Muscle of arm (tissue), 1 donor: ENCODE measurements at regions not wholly inside any gene's neighbourhood (a gene's known extent, or its start where the extent isn't known, plus 50 kb on each side); places are given as distances from the start of the nearest gene placed in this dataset.

ENCODE experiments used
- DNase-seq: peaks from one replicate; pipeline ENCODE4 v3.0.0-alpha.2; 2013

DNA sequence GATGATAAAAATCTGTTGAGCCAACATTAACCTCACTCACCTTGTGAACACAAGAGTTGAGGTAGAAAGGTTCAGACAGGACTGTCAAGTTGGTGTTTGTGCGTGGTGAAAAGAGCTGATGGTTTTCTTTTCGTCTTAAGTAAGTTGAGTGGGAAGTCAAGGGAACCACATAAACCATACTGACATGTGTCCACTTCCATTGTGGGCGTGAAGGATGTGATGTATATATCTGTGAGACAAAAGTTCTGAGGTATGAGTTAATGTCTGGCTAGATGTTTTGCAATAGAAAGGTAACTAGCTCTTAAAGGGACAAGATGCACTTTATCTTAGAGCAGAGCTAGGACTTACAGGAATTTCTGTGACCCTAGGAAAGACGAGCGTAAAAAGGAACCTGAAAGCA, 1272.1 kb upstream of the ADGRB3 start:
- no peak for DNase-seq

- no peak for DNase-seq
Measured at GRCh38 chr6:67361264-67361663, 1273.8 kb upstream of the ADGRB3 start.

GRCh38 chr6:67358241-67358640, 1276.8 kb upstream of the ADGRB3 start:
- no peak for DNase-seq

DNA sequence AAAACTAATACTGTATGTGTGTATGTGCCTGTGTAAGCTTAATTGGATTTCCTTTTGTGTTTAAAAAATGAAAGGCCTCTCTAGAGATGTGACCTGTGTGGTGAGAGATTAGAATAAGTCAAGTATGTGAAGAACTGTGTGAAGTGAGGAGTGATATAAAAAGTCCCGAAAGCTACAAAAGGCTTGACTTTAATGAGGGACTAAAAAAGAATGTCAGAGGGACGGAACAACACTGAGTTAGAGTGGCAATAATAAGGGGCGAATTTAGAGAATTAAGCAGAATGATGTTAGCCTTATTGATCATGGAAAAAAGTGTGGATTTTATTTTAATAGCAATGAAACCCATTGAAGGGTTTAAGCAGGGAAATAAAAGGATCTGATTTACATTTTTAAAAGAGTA, 1281.2 kb upstream of the ADGRB3 start:
- DNase-seq = no peak

DNA sequence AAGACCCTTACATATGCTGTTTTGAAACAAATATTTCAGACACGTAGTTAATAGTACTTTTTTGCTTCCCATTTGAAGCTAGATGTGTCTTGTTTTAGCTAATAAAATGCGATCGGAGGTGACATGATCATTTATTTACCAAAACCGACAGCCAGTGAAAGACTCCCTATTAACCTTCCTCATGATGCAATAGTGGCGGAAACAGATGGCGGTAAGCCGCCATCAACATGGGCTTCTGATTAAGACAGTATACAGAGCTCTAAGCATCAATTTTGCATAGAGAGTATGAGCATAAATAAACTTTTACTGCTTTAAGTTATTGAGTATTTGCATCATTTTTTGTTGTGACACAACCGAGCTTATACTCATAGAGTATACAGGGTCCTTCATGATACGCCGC, 1282.4 kb upstream of the ADGRB3 start:
- DNase-seq = no peak

DNA sequence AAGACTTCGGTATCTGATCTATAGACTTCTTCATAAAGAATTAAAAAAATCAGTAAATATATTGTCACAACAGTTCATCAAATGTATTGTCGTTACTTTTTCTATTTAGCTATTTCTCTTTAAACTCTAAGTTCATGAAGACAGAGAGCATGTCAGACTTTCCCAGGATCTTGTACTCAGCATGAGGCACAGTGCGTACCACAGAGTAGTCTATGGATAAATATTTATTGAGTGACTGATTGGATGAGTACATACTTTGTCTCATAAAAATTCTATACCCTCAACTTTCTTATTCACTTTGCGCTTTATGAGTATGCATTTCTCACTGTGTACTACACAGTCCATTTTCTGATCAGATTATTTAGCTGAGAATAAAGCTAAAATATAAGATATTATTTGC, 1284.4 kb upstream of the ADGRB3 start:
- DNase-seq = no peak

- no peak for DNase-seq
Measured at GRCh38 chr6:67345946-67346345, 1289.1 kb upstream of the ADGRB3 start.

- DNase-seq = no peak
Measured at GRCh38 chr6:67336014-67336413, 1299.1 kb upstream of the ADGRB3 start.

DNA sequence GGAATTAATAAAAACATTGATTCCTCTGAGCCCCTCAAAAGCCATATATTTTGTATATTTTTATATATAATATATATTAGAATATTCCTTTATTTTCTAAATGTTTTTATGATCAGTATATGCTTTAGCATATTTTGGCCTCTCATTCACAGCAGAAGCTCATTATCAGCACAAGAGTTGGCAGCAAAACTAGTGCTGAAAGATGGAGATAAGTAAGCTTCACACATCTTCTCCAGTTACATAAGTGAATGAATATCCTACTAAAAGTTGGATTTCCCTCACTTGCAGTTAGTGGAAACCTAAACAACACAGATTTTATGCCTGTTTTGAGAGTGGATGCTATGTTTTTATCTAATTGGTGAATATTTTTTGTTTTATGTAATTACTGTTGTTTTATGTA, 1303.8 kb upstream of the ADGRB3 start:
- DNase-seq = peak; percentile 1

- no peak for DNase-seq
Measured at GRCh38 chr6:67328269-67328668, 1306.8 kb upstream of the ADGRB3 start.

DNA sequence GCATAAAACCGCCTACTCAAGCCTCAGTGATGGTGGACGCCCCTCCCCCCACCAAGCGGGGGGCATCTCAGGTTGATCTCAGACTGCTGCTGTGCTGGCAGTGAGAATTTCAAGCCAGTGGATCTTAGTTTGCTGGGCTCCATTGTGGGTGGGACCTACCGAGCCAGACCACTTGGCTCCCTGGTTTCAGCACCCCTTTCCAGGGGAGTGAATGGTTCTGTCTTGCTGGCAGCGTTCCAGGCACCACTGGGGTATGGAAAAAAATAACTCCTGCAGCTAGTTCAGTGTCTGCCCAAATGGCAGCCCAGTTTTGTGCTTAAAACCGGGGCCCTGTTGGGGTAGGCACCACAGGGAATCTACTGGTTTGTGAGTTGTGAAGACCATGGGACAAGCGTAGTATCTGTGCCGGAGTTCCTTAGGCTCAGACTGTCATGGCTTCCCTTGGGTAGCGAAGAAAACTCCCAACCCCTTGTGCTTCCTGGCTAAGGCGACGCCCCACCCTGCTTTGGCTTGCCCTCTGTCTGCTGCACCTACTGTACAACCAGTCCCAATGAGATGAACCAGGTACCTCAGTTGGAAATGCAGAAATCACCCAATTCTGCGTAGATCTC, 1334.5 kb upstream of the ADGRB3 start:
- DNase-seq = no peak

- DNase-seq = no peak
Measured at GRCh38 chr6:67292169-67292568, 1342.9 kb upstream of the ADGRB3 start.

DNA sequence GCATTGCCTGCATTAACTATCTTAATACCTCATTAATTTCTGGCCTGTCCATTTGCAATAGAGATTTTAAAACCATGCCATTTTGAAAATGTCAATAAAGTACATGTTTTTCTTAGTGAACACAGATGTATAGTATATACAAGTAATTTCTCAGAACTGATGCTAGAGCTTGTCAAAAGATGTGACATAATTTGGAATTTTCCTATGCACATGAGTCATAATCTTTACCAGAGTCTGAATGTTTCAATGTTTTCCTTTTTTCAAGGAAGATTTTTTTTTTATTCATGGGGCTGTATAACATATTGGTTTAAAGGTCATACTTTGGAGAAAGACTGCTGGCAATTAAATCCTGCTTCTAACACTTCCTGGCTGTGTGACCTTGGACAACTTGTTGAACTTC, 1347.5 kb upstream of the ADGRB3 start:
- DNase-seq = no peak

- DNase-seq = no peak
Measured at GRCh38 chr6:67285770-67286495, 1349.1 kb upstream of the ADGRB3 start.

- DNase-seq = no peak
Measured at GRCh38 chr6:67277312-67277711, 1357.8 kb upstream of the ADGRB3 start.

DNA sequence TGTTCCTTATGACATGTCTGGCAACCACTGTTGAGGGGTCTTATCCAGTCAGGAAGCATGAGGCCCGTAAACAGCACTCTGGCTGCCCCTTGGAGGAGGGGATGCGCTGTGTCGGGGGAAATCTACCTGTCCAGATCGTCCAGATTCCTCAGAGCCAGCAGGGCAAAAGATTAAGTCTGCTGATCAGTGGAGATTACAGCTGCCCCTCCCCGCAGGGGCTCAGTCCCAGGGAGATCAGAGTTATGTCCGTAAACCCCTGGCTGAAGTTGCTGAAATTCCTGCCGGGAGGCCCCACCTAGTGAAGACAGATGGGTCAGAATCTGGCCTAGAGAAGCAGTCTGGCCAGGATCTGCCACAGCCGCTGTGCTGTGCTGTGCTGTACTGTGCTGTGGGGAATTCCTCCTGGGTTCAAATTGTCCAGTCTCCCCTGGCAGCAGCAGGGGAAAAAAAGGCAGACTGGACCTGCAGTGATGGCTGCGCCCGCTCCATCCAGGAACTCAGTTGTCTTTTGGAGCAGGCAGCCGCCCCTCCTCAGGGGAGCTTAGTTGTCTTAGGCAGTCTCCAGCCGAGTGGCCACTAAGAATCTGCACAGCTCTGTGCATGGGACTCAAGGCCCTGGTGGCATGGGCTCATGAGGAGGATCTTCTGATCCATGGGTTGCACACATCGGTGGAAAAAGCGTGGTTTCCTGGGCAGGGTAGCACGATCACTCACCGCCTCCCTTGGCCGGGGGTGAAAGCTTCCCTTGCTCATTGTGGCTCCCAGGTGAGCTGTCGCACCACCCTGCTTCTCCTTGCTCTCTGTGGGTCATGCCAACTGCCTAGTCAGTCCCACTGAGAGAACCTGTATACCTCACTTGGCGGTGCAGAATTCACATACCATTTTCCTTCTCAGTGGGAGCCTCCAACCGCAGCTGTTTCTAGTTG, 1368.8 kb upstream of the ADGRB3 start:
- no peak for DNase-seq

GRCh38 chr6:67252663-67253062, 1382.4 kb upstream of the ADGRB3 start:
- no peak for DNase-seq

DNA sequence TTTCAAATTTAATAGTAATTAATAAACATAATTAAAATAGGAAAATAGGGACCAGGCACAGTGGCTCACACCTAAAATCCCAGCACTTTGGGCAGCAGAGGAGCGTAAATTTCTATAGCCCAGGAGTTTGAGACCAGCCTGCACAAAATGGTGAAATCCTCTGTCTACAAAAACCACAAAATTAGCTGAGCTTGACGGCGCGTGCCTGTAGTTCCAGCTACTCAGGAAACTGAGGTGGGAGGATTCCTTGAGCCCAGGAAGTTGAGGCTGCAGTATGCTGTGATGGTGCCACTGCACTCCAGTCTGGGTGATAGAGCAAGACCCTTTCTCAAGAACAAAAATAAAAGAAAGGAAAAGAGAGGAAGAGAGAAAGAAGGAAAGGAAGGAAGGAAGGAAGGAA, 1387.0 kb upstream of the ADGRB3 start:
- no peak for DNase-seq

- no peak for DNase-seq
Measured at GRCh38 chr6:67244037-67244436, 1391.0 kb upstream of the ADGRB3 start.

- DNase-seq = no peak
Measured at GRCh38 chr6:67237277-67237676, 1397.8 kb upstream of the ADGRB3 start.

- no peak for DNase-seq
Measured at GRCh38 chr6:67231092-67231491, 1404.0 kb upstream of the ADGRB3 start.

GRCh38 chr6:67224989-67225388, 1410.1 kb upstream of the ADGRB3 start:
- no peak for DNase-seq

DNA sequence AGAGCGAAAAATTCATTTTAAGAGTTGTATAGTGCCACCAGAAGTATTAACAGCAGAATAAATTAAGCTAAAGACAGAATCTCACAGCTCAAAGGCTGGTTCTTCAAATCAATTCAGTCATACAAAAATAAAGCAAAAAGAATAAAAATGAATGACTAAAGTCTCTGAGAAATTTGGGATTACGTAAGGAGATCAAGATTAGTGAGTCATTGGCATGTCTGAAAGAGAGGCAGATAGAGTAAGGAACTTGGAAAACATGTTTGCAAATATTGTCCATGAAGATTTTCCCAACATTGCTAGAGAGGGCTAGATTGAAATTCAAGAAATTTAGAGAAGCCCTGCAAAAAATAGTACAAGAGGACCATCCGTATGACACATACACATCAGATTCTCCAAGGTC, 1413.9 kb upstream of the ADGRB3 start:
- no peak for DNase-seq
